GM12878 (cell line): ENCODE measurements at regions not wholly inside any gene's neighbourhood (a gene's known extent, or its start where the extent isn't known, plus 50 kb on each side); places are given as distances from the start of the nearest gene placed in this dataset.

Experiments
- ATAC-seq: fragments of 200-7000 bp; cut with Tn5 transposase; 3 replicates; pipeline ENCODE4 v1.9.1; 2020; ENCODE audit warnings: mild to moderate bottlenecking, moderate library complexity
- BruUV-seq: library from RNA; stranded (reverse); fragments of 400-500 nt; replicated peaks from 2 replicates; lab custom pipeline; 2021; lab: Mats Ljungman, UMichigan
- CTCF ChIA-PET: fragments of 300-600 bp; sonication (Branson Sonifier 250); formaldehyde crosslinking; extraction: SDS; loops from one replicate; lab custom pipeline; 2021; ENCODE audit warnings: inconsistent platforms; lab: Yijun Ruan, JAX
- POLR2A ChIA-PET: fragments of 350-600 bp; formaldehyde crosslinking; extraction: SDS; loops from one replicate; lab custom pipeline; 2021; ENCODE audit warnings: inconsistent platforms; lab: Charles Lee
- RAD21 ChIA-PET: fragments of 300-600 bp; sonication (Branson Sonifier 250); formaldehyde crosslinking; loops from one replicate; lab custom pipeline; 2023; ENCODE audit warnings: antibody characterized with exemption; ENCODE audit not compliant: unreplicated experiment; lab: Charles Lee
- SMC1A ChIA-PET: fragments of 300-600 bp; sonication (Branson Sonifier 250); formaldehyde crosslinking; loops from one replicate; lab custom pipeline; 2023; ENCODE audit not compliant: unreplicated experiment, uncharacterized antibody; lab: Charles Lee
- DNase-seq: peaks from one replicate; pipeline ENCODE4 v3.0.0-alpha.2; 2011; ENCODE audit warnings: low read depth, low spot score
- FAIRE-seq: peaks from 3 replicates; lab custom pipeline; 2011; peaks lifted over from hg19 to GRCh38; lab: Jason Lieb, UNC
- H2AFZ ChIP-seq: 2 replicates; pipeline ENCODE4 v1.6.0; 2011; ENCODE audit warnings: low read depth, low read length, control low read depth; ENCODE audit not compliant: control insufficient read depth
- H3K27ac ChIP-seq: 2 replicates; pipeline ENCODE4 v1.5.1; 2011; ENCODE audit warnings: control low read depth; ENCODE audit not compliant: control insufficient read depth, insufficient read depth
- H3K27me3 ChIP-seq, 2 experiments: replicated peaks in 1 of 2; 2 replicates each; pipeline versions ENCODE4 v1.6.0 to v1.6.1; 2011; ENCODE audit warnings: low read length in 1 of 2; ENCODE audit not compliant: control insufficient read depth in 2 of 2, insufficient read depth in 2 of 2
- H3K36me3 ChIP-seq, 2 experiments: 2 replicates each; pipeline ENCODE4 v1.5.1; 2011; ENCODE audit warnings: low read length in 1 of 2; ENCODE audit not compliant: control insufficient read depth in 2 of 2, insufficient read depth in 2 of 2
- H3K4me1 ChIP-seq: 2 replicates; pipeline ENCODE4 v1.6.1; 2011; ENCODE audit warnings: mild to moderate bottlenecking, low read length, moderate library complexity, mixed read lengths; ENCODE audit not compliant: control insufficient read depth, insufficient read depth
- H3K4me2 ChIP-seq: 2 replicates; pipeline ENCODE4 v1.6.0; 2011; ENCODE audit warnings: control low read depth; ENCODE audit not compliant: control insufficient read depth, insufficient read depth
- H3K4me3 ChIP-seq: fragments of 200-600 bp; sonication (generic); 2 replicates; pipeline ENCODE4 v1.5.1; 2016
- H3K79me2 ChIP-seq: 2 replicates; pipeline ENCODE4 v1.6.0; 2011; ENCODE audit warnings: low read length; ENCODE audit not compliant: control insufficient read depth, insufficient read depth
- H3K9ac ChIP-seq: 2 replicates; pipeline ENCODE4 v1.8.0; 2011; ENCODE audit warnings: low read length, control low read depth, mixed read lengths; ENCODE audit not compliant: control insufficient read depth, insufficient read depth
- H3K9me3 ChIP-seq: replicated peaks from 3 replicates; pipeline ENCODE4 v1.5.1; 2011; ENCODE audit warnings: mild to moderate bottlenecking, low read length; ENCODE audit not compliant: control insufficient read depth, insufficient read depth
- H4K20me1 ChIP-seq: 2 replicates; pipeline ENCODE4 v1.6.0; 2011; ENCODE audit not compliant: control insufficient read depth, insufficient read depth
- BCL11A ChIP-seq: IDR thresholded peaks from 2 replicates; pipeline ENCODE4 v1.6.1; 2011; ENCODE audit warnings: low read depth, low read length
- CREM ChIP-seq: IDR thresholded peaks from 2 replicates; pipeline ENCODE4 v1.6.1; 2014; ENCODE audit warnings: antibody characterized with exemption, low read depth
- HDAC2 ChIP-seq: fragments of 200-600 bp; sonication (generic); IDR thresholded peaks from 2 replicates; pipeline ENCODE4 v1.6.1; 2017
- IRF4 ChIP-seq: IDR thresholded peaks from 2 replicates; pipeline ENCODE4 v1.6.1; 2011; ENCODE audit warnings: low read depth, low read length
- KLF5 ChIP-seq: fragments of 450-650 bp; IDR thresholded peaks from 2 replicates; pipeline ENCODE4 v1.6.1; 2014; ENCODE audit warnings: mild to moderate bottlenecking; ENCODE audit not compliant: partially characterized antibody
- NR2F1 ChIP-seq: fragments of 450-650 bp; conservative IDR thresholded peaks from 2 replicates; pipeline ENCODE4 v1.6.1; 2017; ENCODE audit warnings: mild to moderate bottlenecking
- PML ChIP-seq: IDR thresholded peaks from 2 replicates; pipeline ENCODE4 v1.6.1; 2012; ENCODE audit warnings: low read length, inconsistent platforms
- POLR2AphosphoS2 ChIP-seq: IDR thresholded peaks from 2 replicates; pipeline ENCODE4 v1.6.1; 2011; ENCODE audit warnings: low read depth, mild to moderate bottlenecking, low read length, improper control_type of control experiment, moderate library complexity
- SUZ12 ChIP-seq: fragments of 200-600 bp; sonication (generic); IDR thresholded peaks from one replicate; pipeline ENCODE4 v1.6.1; 2018; ENCODE audit warnings: antibody characterized with exemption, mild to moderate bottlenecking; ENCODE audit not compliant: unreplicated experiment
- TBL1XR1 ChIP-seq: IDR thresholded peaks from 2 replicates; pipeline ENCODE4 v1.6.1; 2012; ENCODE audit warnings: low read depth, low read length, improper control_type of control experiment
- WGBS: methylation state at CpG from one replicate; pipeline ENCODE4 v1.1.6; 2016; ENCODE audit warnings: low lambda C conversion rate; ENCODE audit not compliant: insufficient replicate concordance, insufficient coverage; ENCODE audit errors: missing lambda C conversion rate; 5-methylcytosine and 5-hydroxymethylcytosine counted together
- in situ Hi-C: fragments of 300-500 bp; cut with MboI; formaldehyde crosslinking; loops from 9 replicates; pipeline ENCODE4 v1.14.3; 2018; ENCODE audit warnings: mixed read lengths
- intact Hi-C: fragments of 100-400 bp; cut with micrococcal nuclease; formaldehyde crosslinking; loops from one replicate; pipeline ENCODE4 v1.14.2; 2022; ENCODE audit not compliant: unreplicated experiment
- TF ChIP-seq, protein P1 (sequence below): fragments of 450-650 bp; formaldehyde crosslinking; IDR thresholded peaks from 2 replicates; pipeline ENCODE4 v1.4.0; 2020; ENCODE audit warnings: mild to moderate bottlenecking, moderate library complexity

DNA sequence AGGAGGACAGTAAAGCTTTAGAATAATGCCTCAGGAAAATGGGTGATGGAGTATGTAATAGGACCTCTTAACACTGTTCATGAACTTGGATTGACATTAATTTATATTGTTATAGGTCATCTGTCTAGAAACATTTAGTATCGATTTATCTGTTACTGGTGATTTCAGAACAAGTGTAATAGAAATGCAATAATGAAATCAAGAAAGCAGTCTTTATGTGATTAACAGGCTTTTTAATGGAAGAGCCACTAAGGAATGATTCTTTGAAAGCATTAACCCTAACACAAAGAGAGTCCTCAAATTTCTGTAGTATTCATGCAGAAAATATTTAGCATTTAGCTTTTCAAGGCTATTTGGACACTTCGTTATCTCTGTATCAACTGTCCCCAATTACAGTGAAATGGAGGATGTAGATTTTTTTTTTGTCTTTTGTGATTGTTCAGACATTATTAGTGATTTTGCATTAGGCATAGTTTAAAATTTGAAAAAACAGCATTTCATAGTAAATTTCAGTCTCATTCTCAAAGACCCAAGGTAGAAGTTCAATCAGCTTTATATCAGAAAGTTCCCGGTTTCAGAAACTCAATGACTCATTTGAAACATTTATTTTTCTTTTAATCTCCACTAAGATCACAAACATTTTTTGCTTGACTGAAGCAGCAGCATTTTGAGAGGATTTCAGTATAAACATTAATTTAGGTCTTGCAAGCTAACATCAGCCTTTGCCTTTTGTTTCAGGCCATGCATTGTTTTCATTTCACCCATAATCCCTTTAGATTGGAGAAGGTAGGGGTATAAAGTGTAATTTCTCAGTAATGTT, 56.3 kb downstream of the AGTR2 start (continued):
- TF ChIP-seq KLF5 (no peak), HDAC2 (no peak), TBL1XR1 (no peak), POLR2AphosphoS2 (no peak)
- TF ChIP-seq, protein P1, sequence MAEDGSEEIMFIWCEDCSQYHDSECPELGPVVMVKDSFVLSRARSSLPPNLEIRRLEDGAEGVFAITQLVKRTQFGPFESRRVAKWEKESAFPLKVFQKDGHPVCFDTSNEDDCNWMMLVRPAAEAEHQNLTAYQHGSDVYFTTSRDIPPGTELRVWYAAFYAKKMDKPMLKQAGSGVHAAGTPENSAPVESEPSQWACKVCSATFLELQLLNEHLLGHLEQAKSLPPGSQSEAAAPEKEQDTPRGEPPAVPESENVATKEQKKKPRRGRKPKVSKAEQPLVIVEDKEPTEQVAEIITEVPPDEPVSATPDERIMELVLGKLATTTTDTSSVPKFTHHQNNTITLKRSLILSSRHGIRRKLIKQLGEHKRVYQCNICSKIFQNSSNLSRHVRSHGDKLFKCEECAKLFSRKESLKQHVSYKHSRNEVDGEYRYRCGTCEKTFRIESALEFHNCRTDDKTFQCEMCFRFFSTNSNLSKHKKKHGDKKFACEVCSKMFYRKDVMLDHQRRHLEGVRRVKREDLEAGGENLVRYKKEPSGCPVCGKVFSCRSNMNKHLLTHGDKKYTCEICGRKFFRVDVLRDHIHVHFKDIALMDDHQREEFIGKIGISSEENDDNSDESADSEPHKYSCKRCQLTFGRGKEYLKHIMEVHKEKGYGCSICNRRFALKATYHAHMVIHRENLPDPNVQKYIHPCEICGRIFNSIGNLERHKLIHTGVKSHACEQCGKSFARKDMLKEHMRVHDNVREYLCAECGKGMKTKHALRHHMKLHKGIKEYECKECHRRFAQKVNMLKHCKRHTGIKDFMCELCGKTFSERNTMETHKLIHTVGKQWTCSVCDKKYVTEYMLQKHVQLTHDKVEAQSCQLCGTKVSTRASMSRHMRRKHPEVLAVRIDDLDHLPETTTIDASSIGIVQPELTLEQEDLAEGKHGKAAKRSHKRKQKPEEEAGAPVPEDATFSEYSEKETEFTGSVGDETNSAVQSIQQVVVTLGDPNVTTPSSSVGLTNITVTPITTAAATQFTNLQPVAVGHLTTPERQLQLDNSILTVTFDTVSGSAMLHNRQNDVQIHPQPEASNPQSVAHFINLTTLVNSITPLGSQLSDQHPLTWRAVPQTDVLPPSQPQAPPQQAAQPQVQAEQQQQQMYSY, result no peak

DNA sequence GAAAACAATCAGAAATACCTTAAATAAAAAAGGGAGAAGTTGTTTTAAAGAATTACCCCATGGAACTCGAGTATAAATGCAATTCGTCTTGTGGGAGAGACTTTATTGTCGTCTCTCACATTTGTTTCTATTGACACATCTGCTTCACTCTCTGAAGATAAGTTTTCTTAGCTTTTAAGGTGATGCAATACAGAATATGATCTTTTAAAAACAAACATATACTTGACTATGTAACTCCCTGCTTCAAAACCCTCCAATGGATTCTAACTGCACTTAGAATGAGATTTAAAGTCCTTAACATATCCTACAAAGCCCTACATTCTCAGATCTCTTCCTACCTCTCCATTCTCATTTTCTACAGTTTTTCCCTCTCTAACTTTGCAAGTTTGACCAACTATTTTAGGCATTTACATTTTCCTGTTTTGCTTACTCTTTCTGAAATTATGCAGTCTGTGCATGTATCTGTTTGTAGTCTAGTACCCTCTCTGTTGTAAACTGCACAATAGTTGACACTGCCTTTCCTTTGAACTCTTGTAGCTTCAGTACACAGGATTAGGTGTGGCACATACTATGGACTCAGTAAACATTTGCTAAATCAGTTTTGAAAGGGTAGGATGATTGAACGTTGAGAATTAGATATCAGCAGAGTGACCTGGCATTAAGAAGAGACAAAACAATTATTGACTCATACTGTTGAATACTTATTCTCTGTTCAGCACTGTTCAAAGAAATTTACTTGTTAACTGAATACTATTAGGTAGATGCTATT, 59.8 kb downstream of the AGTR2 start:
- ChIA-PET CTCF (no interaction called here), SMC1A (no interaction called here), POLR2A (no interaction called here), RAD21 (no interaction called here)
- WGBS, result 0% methylated on average over 4 of the region's 4 CpGs
- TF ChIP-seq BCL11A, result no peak
- TF ChIP-seq PML, result no peak
- no peak for TF ChIP-seq NR2F1
- TF ChIP-seq CREM, result no peak
- TF ChIP-seq IRF4, result no peak
- TF ChIP-seq SUZ12, result no peak
- H3K79me2 ChIP-seq, result no peaks in the 10 kb centered on the region
- H3K4me2 ChIP-seq, result no peak overlapping the region
- no peaks in the 10 kb centered on the region for H3K27me3 ChIP-seq
- no peak overlapping the region for H3K9ac ChIP-seq
- no peaks in the 10 kb centered on the region for H3K36me3 ChIP-seq
- no peak for FAIRE-seq
- intact Hi-C loops (no loop called here), in situ Hi-C loops (no loop called here)
- H3K9me3 ChIP-seq, result no peaks in the 10 kb centered on the region
- H3K4me1 ChIP-seq, result no peaks in the 10 kb centered on the region
- BruUV-seq, result no TSS peak
- no peak for ATAC-seq
- DNase-seq, result no peak
- H3K27ac ChIP-seq, result no peak overlapping the region
- no peak overlapping the region for H3K4me3 ChIP-seq
- H4K20me1 ChIP-seq, result no peaks in the 10 kb centered on the region
- no peak overlapping the region for H2AFZ ChIP-seq
